ENCODE measurements at regions not wholly inside any gene's neighbourhood (a gene's known extent, or its start where the extent isn't known, plus 50 kb on each side); places are given as distances from the start of the nearest gene placed in this dataset.

- TF ChIP-seq GATA3 (IDR thresholded peaks at IDR 0.05; ENCODE audit: low read depth, low read length) (no peak), GATA2 (IDR thresholded peaks at IDR 0.05; ENCODE audit: low read depth, low read length) (no peak)
Measured at GRCh38 chr7:84524714-84525694, 330.4 kb upstream of the SEMA3A start.

- TF ChIP-seq GATA3 (IDR thresholded peaks at IDR 0.05; ENCODE audit: low read depth, low read length) (no peak), GATA2 (IDR thresholded peaks at IDR 0.05; ENCODE audit: low read depth, low read length) (no peak)
Measured at GRCh38 chr7:84513061-84513460, 318.5 kb upstream of the SEMA3A start.

- TF ChIP-seq GATA2 (IDR thresholded peaks at IDR 0.05; ENCODE audit: low read depth, low read length) (no peak), GATA3 (IDR thresholded peaks at IDR 0.05; ENCODE audit: low read depth, low read length) (no peak)
Measured at GRCh38 chr7:84512055-84512454, 317.5 kb upstream of the SEMA3A start.

GRCh38 chr7:84510505-84510904, 315.9 kb upstream of the SEMA3A start:
- TF ChIP-seq GATA2 (IDR thresholded peaks at IDR 0.05; ENCODE audit: low read depth, low read length) = no peak

GRCh38 chr7:84509522-84509921, 314.9 kb upstream of the SEMA3A start:
- no peak for TF ChIP-seq GATA2 (IDR thresholded peaks at IDR 0.05; ENCODE audit: low read depth, low read length)

- TF ChIP-seq GATA3 (IDR thresholded peaks at IDR 0.05; ENCODE audit: low read depth, low read length) (no peak), GATA2 (IDR thresholded peaks at IDR 0.05; ENCODE audit: low read depth, low read length) (no peak)
Measured at GRCh38 chr7:84508606-84509005, 314.0 kb upstream of the SEMA3A start.

- no peak for TF ChIP-seq GATA3 (IDR thresholded peaks at IDR 0.05; ENCODE audit: low read depth, low read length)
- TF ChIP-seq GATA2 (IDR thresholded peaks at IDR 0.05; ENCODE audit: low read depth, low read length) = no peak
Measured at GRCh38 chr7:84507529-84507928, 312.9 kb upstream of the SEMA3A start.

GRCh38 chr7:84506151-84506550, 311.6 kb upstream of the SEMA3A start:
- TF ChIP-seq GATA2 (IDR thresholded peaks at IDR 0.05; ENCODE audit: low read depth, low read length) = no peak
- no peak for TF ChIP-seq GATA3 (IDR thresholded peaks at IDR 0.05; ENCODE audit: low read depth, low read length)

GRCh38 chr7:84502239-84502638, 307.6 kb upstream of the SEMA3A start:
- TF ChIP-seq GATA3 (IDR thresholded peaks at IDR 0.05; ENCODE audit: low read depth, low read length) (no peak), GATA2 (IDR thresholded peaks at IDR 0.05; ENCODE audit: low read depth, low read length) (no peak)

GRCh38 chr7:84497873-84498272, 303.3 kb upstream of the SEMA3A start:
- TF ChIP-seq GATA2 (IDR thresholded peaks at IDR 0.05; ENCODE audit: low read depth, low read length) = no peak
- TF ChIP-seq GATA3 (IDR thresholded peaks at IDR 0.05; ENCODE audit: low read depth, low read length) = no peak

GRCh38 chr7:84495128-84495527, 300.5 kb upstream of the SEMA3A start:
- TF ChIP-seq GATA2 (IDR thresholded peaks at IDR 0.05; ENCODE audit: low read depth, low read length) = no peak
- no peak for TF ChIP-seq GATA3 (IDR thresholded peaks at IDR 0.05; ENCODE audit: low read depth, low read length)

GRCh38 chr7:84492098-84493034, 297.8 kb upstream of the SEMA3A start:
- peak; percentile 51 for TF ChIP-seq GATA2 (IDR thresholded peaks at IDR 0.05; ENCODE audit: low read depth, low read length)
- no peak for TF ChIP-seq GATA3 (IDR thresholded peaks at IDR 0.05; ENCODE audit: low read depth, low read length)

GRCh38 chr7:84490661-84491060, 296.1 kb upstream of the SEMA3A start:
- no peak for TF ChIP-seq GATA2 (IDR thresholded peaks at IDR 0.05; ENCODE audit: low read depth, low read length)
- no peak for TF ChIP-seq GATA3 (IDR thresholded peaks at IDR 0.05; ENCODE audit: low read depth, low read length)

GRCh38 chr7:84484502-84485079, 290.0 kb upstream of the SEMA3A start:
- TF ChIP-seq GATA2 (IDR thresholded peaks at IDR 0.05; ENCODE audit: low read depth, low read length) (no peak), GATA3 (IDR thresholded peaks at IDR 0.05; ENCODE audit: low read depth, low read length) (no peak)

Measured in SH-SY5Y (cell line).